ENCODE measurements at regions not wholly inside any gene's neighbourhood (a gene's known extent, or its start where the extent isn't known, plus 50 kb on each side); places are given as distances from the start of the nearest gene placed in this dataset.

- DNase-seq: peak; percentile 70
- H3K9ac ChIP-seq (ENCODE audit: low read length): no peak overlapping the region
These were observed 418.2 kb downstream of the STIM2 start for GRCh38 chr4:27278615-27279375.

GRCh38 chr4:27288496-27288895, 427.9 kb downstream of the STIM2 start:
- Histone ChIP-seq H3K36me3 (ENCODE audit: insufficient read depth, low read length) (no peaks in the 10 kb centered on the region), H2AFZ (ENCODE audit: low read length) (no peak overlapping the region), H3K4me3 (ENCODE audit: low read length) (no peak overlapping the region)

More at GRCh38 chr4:27278615-27279375, 418.2 kb downstream of the STIM2 start:
- Histone ChIP-seq H3K36me3 (ENCODE audit: insufficient read depth, low read length) (no peaks in the 10 kb centered on the region), H3K4me2 (ENCODE audit: low read depth, low read length, poor library complexity, severe bottlenecking) (no peak overlapping the region), H3K9me3 (ENCODE audit: low read length) (no peaks in the 10 kb centered on the region), H3K27me3 (ENCODE audit: low read length) (no peaks in the 10 kb centered on the region), H3K4me3 (ENCODE audit: low read length) (no peak overlapping the region), H3K79me2 (ENCODE audit: low read length) (no peaks in the 10 kb centered on the region), H3K4me1 (ENCODE audit: low read length) (no peaks in the 10 kb centered on the region), H3K9me2 (replicated peaks; ENCODE audit: insufficient read depth, low read length) (no peaks in the 10 kb centered on the region), H3K27ac (ENCODE audit: low read length) (no peak overlapping the region), H4K20me1 (ENCODE audit: insufficient read depth, low read depth, low read length) (no peaks in the 10 kb centered on the region), H2AFZ (ENCODE audit: low read length) (no peak overlapping the region)

DNA sequence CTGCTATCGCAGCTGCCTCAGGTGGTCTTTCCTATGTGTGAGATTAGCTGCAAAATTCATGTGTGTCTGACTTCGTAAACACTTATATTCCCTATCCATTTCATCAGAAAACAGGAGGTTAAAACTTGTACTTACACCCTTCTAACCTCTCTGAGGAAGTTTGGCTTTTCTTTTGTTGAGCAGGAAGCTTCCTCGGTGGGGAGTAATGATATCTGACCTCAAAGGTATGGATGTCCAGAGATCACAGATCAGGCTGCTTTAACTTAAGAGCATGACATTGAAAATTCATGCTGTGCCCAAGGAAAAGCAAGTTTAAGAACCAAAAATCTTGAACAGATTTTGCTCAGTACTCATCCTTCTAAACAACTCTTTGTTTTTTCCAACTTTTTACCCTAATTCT, 429.1 kb downstream of the STIM2 start:
- Histone ChIP-seq H3K36me3 (ENCODE audit: insufficient read depth, low read length) (no peaks in the 10 kb centered on the region), H4K20me1 (ENCODE audit: insufficient read depth, low read depth, low read length) (no peaks in the 10 kb centered on the region), H3K27me3 (ENCODE audit: low read length) (no peaks in the 10 kb centered on the region), H3K9ac (ENCODE audit: low read length) (no peak overlapping the region), H3K4me3 (ENCODE audit: low read length) (no peak overlapping the region), H3K79me2 (ENCODE audit: low read length) (no peaks in the 10 kb centered on the region), H3K27ac (ENCODE audit: low read length) (no peak overlapping the region), H2AFZ (ENCODE audit: low read length) (no peak overlapping the region), H3K9me3 (ENCODE audit: low read length) (no peaks in the 10 kb centered on the region), H3K4me1 (ENCODE audit: low read length) (no peaks in the 10 kb centered on the region), H3K9me2 (replicated peaks; ENCODE audit: insufficient read depth, low read length) (no peaks in the 10 kb centered on the region), H3K4me2 (ENCODE audit: low read depth, low read length, poor library complexity, severe bottlenecking) (no peak overlapping the region)
- DNase-seq: no peak

More at GRCh38 chr4:27288496-27288895, 427.9 kb downstream of the STIM2 start:
- H4K20me1 ChIP-seq (ENCODE audit: insufficient read depth, low read depth, low read length): no peaks in the 10 kb centered on the region
- no peak overlapping the region for H3K9ac ChIP-seq (ENCODE audit: low read length)
- H3K9me2 ChIP-seq (replicated peaks; ENCODE audit: insufficient read depth, low read length): no peaks in the 10 kb centered on the region
- no peaks in the 10 kb centered on the region for H3K27me3 ChIP-seq (ENCODE audit: low read length)
- no peak for DNase-seq
- H3K9me3 ChIP-seq (ENCODE audit: low read length): no peaks in the 10 kb centered on the region
- no peaks in the 10 kb centered on the region for H3K79me2 ChIP-seq (ENCODE audit: low read length)
- no peak overlapping the region for H3K27ac ChIP-seq (ENCODE audit: low read length)
- H3K4me2 ChIP-seq (ENCODE audit: low read depth, low read length, poor library complexity, severe bottlenecking): no peak overlapping the region
- H3K4me1 ChIP-seq (ENCODE audit: low read length): no peaks in the 10 kb centered on the region

DNA sequence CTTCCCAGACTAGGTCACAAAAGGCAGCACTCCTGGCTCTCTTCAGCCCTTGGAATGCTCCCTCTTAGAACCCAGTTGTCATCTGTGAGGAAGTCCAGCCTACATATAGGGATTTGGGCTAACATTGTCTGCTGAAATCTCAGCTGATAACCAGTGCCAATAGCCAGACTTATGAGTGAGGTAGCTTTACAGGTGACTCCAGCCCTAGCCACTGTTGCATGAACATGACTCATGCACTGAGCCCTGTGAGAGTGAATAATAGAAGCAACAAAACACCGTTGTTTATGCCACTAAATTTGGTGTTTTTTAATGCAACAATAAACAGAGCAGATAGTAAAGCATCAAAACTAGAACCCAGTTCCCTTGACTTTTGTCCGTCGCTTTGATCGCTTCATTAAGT, 433.2 kb downstream of the STIM2 start:
- Histone ChIP-seq H3K4me2 (ENCODE audit: low read depth, low read length, poor library complexity, severe bottlenecking) (no peak overlapping the region), H3K4me1 (ENCODE audit: low read length) (no peaks in the 10 kb centered on the region), H3K9ac (ENCODE audit: low read length) (no peak overlapping the region), H3K27me3 (ENCODE audit: low read length) (no peaks in the 10 kb centered on the region), H3K27ac (ENCODE audit: low read length) (no peak overlapping the region), H2AFZ (ENCODE audit: low read length) (no peak overlapping the region), H3K36me3 (ENCODE audit: insufficient read depth, low read length) (no peaks in the 10 kb centered on the region), H3K4me3 (ENCODE audit: low read length) (no peak overlapping the region), H3K79me2 (ENCODE audit: low read length) (no peaks in the 10 kb centered on the region), H3K9me3 (ENCODE audit: low read length) (no peaks in the 10 kb centered on the region), H3K9me2 (replicated peaks; ENCODE audit: insufficient read depth, low read length) (no peaks in the 10 kb centered on the region), H4K20me1 (ENCODE audit: insufficient read depth, low read depth, low read length) (no peaks in the 10 kb centered on the region)
- no peak for DNase-seq

DNA sequence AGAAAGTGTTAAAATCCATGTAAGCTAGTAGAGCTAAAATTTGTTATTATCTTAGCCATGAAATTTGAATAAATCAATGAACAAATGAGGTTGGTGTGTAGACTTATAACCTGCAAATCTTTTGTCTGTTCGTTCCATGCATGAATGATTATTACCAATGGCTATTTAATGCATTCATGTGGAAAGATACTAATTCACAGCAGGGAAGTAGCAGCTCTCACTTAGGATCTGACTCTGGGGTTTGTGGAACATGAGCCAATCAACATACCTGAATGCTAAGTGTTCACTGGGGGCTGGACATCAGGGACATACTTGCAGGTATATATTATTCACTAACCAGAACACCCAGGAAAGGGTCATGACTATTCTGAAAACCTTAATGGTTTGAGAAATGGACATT, 444.1 kb downstream of the STIM2 start:
- Histone ChIP-seq H2AFZ (ENCODE audit: low read length) (no peak overlapping the region), H3K4me3 (ENCODE audit: low read length) (no peak overlapping the region), H3K4me2 (ENCODE audit: low read depth, low read length, poor library complexity, severe bottlenecking) (no peak overlapping the region), H3K36me3 (ENCODE audit: insufficient read depth, low read length) (no peaks in the 10 kb centered on the region), H3K27me3 (ENCODE audit: low read length) (no peaks in the 10 kb centered on the region), H4K20me1 (ENCODE audit: insufficient read depth, low read depth, low read length) (no peaks in the 10 kb centered on the region), H3K9me2 (replicated peaks; ENCODE audit: insufficient read depth, low read length) (no peaks in the 10 kb centered on the region), H3K9ac (ENCODE audit: low read length) (no peak overlapping the region), H3K9me3 (ENCODE audit: low read length) (no peaks in the 10 kb centered on the region), H3K4me1 (ENCODE audit: low read length) (no peaks in the 10 kb centered on the region), H3K27ac (ENCODE audit: low read length) (no peak overlapping the region), H3K79me2 (ENCODE audit: low read length) (no peaks in the 10 kb centered on the region)
- DNase-seq: no peak

DNA sequence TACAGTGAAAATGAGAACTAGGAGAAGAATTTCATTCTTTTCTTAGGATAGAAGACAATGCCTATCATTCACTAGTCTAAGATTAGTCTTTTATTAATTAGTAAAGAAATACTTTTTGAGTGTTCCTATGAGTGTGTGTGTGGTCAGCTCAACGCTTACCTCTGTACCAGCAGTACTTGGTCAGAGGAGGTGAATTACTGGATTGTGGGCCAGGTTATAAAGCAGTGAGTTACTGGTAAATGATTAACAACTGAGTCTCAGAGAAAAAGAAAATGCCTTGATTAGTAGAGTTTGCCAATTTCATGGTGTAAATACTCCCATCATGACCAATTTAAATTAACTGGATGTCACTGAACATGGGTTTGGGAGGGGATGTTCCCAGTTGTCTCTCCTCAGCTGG, 444.6 kb downstream of the STIM2 start:
- no peak overlapping the region for H3K9ac ChIP-seq (ENCODE audit: low read length)
- H3K36me3 ChIP-seq (ENCODE audit: insufficient read depth, low read length): no peaks in the 10 kb centered on the region
- H3K79me2 ChIP-seq (ENCODE audit: low read length): no peaks in the 10 kb centered on the region
- no peak overlapping the region for H3K4me2 ChIP-seq (ENCODE audit: low read depth, low read length, poor library complexity, severe bottlenecking)
- DNase-seq: no peak
- no peaks in the 10 kb centered on the region for H3K27me3 ChIP-seq (ENCODE audit: low read length)
- no peak overlapping the region for H3K4me3 ChIP-seq (ENCODE audit: low read length)
- no peak overlapping the region for H2AFZ ChIP-seq (ENCODE audit: low read length)
- H3K9me2 ChIP-seq (replicated peaks; ENCODE audit: insufficient read depth, low read length): no peaks in the 10 kb centered on the region
- no peaks in the 10 kb centered on the region for H3K4me1 ChIP-seq (ENCODE audit: low read length)
- no peaks in the 10 kb centered on the region for H3K9me3 ChIP-seq (ENCODE audit: low read length)
- no peak overlapping the region for H3K27ac ChIP-seq (ENCODE audit: low read length)
- no peaks in the 10 kb centered on the region for H4K20me1 ChIP-seq (ENCODE audit: insufficient read depth, low read depth, low read length)

- DNase-seq: no peak
These were observed 447.7 kb downstream of the STIM2 start for GRCh38 chr4:27308379-27308778.

DNA sequence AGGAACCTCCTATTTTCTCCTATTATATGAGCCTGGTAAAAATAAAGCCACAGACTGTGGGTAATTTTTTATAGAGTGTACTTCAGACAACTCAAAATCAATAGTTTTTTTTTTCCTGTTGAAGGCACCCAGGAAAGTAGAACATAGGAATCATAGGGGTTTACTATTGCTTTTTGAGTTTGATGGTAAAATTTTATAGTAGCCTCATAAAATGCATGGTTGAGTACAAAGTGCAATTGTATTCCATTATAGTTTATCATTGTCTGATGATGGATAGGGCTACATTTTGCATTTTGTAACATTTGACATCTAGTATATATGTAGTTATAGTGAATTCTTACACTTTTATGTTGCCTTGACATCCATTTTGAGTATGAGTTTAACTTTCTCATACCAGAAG, 455.0 kb downstream of the STIM2 start:
- Histone ChIP-seq H3K79me2 (ENCODE audit: low read length) (no peaks in the 10 kb centered on the region), H3K36me3 (ENCODE audit: insufficient read depth, low read length) (no peaks in the 10 kb centered on the region), H3K27me3 (ENCODE audit: low read length) (no peaks in the 10 kb centered on the region), H3K9ac (ENCODE audit: low read length) (no peak overlapping the region), H3K9me3 (ENCODE audit: low read length) (no peaks in the 10 kb centered on the region), H3K4me3 (ENCODE audit: low read length) (no peak overlapping the region), H3K4me1 (ENCODE audit: low read length) (no peaks in the 10 kb centered on the region), H4K20me1 (ENCODE audit: insufficient read depth, low read depth, low read length) (no peaks in the 10 kb centered on the region), H3K4me2 (ENCODE audit: low read depth, low read length, poor library complexity, severe bottlenecking) (no peak overlapping the region), H3K27ac (ENCODE audit: low read length) (no peak overlapping the region), H2AFZ (ENCODE audit: low read length) (no peak overlapping the region), H3K9me2 (replicated peaks; ENCODE audit: insufficient read depth, low read length) (no peaks in the 10 kb centered on the region)
- DNase-seq: no peak

More at GRCh38 chr4:27308379-27308778, 447.7 kb downstream of the STIM2 start:
- H3K9me2 ChIP-seq (replicated peaks; ENCODE audit: insufficient read depth, low read length): no peaks in the 10 kb centered on the region
- no peak overlapping the region for H3K4me3 ChIP-seq (ENCODE audit: low read length)
- no peaks in the 10 kb centered on the region for H3K79me2 ChIP-seq (ENCODE audit: low read length)
- H3K36me3 ChIP-seq (ENCODE audit: insufficient read depth, low read length): no peaks in the 10 kb centered on the region
- no peak overlapping the region for H2AFZ ChIP-seq (ENCODE audit: low read length)
- no peaks in the 10 kb centered on the region for H3K9me3 ChIP-seq (ENCODE audit: low read length)
- H3K27me3 ChIP-seq (ENCODE audit: low read length): no peaks in the 10 kb centered on the region
- H3K4me2 ChIP-seq (ENCODE audit: low read depth, low read length, poor library complexity, severe bottlenecking): no peak overlapping the region
- no peak overlapping the region for H3K27ac ChIP-seq (ENCODE audit: low read length)
- no peaks in the 10 kb centered on the region for H4K20me1 ChIP-seq (ENCODE audit: insufficient read depth, low read depth, low read length)
- H3K4me1 ChIP-seq (ENCODE audit: low read length): no peaks in the 10 kb centered on the region
- H3K9ac ChIP-seq (ENCODE audit: low read length): no peak overlapping the region

Data from Karpas-422 (cell line).